22Rv1 (cell line): ENCODE measurements at regions not wholly inside any gene's neighbourhood (a gene's known extent, or its start where the extent isn't known, plus 50 kb on each side); places are given as distances from the start of the nearest gene placed in this dataset.

ENCODE experiments used
- CTCF ChIP-seq: fragments of 450-650 bp; IDR thresholded peaks from 2 replicates; pipeline ENCODE4 v1.5.1; 2017; ENCODE audit warnings: mild to moderate bottlenecking
- ZFX ChIP-seq: fragments of 450-650 bp; IDR thresholded peaks from 2 replicates; pipeline ENCODE4 v1.6.1; 2017; ENCODE audit warnings: antibody characterized with exemption, borderline replicate concordance

DNA sequence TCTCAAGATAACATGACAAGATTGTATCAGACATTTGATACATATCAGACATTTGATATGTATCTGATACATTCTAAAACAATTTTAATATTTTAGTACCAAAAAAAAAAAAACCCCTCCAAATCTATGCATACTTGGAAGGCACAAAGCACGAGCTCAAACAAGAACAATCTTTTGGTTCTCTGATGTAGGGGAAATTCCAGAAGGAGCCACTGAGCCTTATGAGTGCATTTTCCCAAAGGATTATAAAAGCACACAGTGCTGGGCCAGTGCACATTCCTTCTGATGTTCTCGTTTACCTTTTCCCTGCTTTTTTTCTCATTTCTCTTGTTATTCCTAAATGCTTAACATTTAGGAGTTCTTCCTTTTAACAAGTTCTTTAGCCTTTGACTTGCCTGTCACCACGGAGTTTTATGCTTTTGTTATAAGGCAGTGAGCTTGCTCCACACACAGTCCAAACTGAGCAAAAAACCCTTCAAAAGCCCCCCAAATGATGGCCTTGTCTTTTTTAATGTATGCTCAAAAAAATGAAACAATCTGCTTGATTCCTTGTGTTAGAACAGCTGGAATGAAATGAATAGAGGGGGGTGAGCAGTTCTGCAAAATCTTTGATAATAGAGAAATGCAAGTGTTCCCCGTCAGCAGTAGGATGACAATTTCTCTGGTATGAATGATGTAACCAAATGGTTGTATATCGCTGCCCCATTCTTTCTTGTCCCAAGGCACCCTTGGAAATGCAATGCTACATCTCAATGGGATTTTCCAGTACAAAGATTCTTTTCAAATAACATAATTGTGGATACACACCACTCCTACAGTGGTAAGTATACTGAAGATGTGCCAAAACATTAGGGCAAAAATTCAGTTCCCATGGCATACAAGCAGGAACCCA is 597.2 kb upstream of the ZEB2 start:
- TF ChIP-seq CTCF = no peak
- TF ChIP-seq ZFX = no peak
